GM06990 (cell line): ENCODE measurements at regions not wholly inside any gene's neighbourhood (a gene's known extent, or its start where the extent isn't known, plus 50 kb on each side); places are given as distances from the start of the nearest gene placed in this dataset.
A peak's percentile ranks its signal among the peaks of the same experiment; 100 is the strongest.
"Not testable (repeated sequence)": the region's sequence is repeated elsewhere in the genome, so short reads cannot be mapped to it uniquely, and the experiment has no call there.

Source experiments
- DNase-seq: peaks from one replicate; pipeline ENCODE4 v3.0.0-alpha.2; 2011; ENCODE audit not compliant: insufficient read length; ENCODE audit errors: extremely low read depth
- H3K27me3 ChIP-seq: replicated peaks from 2 replicates; pipeline ENCODE4 v1.6.0; 2011; ENCODE audit warnings: low read length; ENCODE audit not compliant: control insufficient read depth, insufficient read depth
- H3K36me3 ChIP-seq: 2 replicates; pipeline ENCODE4 v1.5.1; 2011; ENCODE audit warnings: low read length; ENCODE audit not compliant: control insufficient read depth, insufficient read depth
- H3K4me3 ChIP-seq: replicated peaks from 2 replicates; pipeline ENCODE4 v1.5.1; 2011; ENCODE audit warnings: low read depth, mild to moderate bottlenecking, control low read depth, low read length
- TF ChIP-seq, protein P1 (sequence below): IDR thresholded peaks from 2 replicates; pipeline ENCODE4 v1.5.1; 2011; ENCODE audit warnings: low read length, control low read depth, mild to moderate bottlenecking, inconsistent platforms; ENCODE audit not compliant: insufficient read depth, poor library complexity, severe bottlenecking

DNA sequence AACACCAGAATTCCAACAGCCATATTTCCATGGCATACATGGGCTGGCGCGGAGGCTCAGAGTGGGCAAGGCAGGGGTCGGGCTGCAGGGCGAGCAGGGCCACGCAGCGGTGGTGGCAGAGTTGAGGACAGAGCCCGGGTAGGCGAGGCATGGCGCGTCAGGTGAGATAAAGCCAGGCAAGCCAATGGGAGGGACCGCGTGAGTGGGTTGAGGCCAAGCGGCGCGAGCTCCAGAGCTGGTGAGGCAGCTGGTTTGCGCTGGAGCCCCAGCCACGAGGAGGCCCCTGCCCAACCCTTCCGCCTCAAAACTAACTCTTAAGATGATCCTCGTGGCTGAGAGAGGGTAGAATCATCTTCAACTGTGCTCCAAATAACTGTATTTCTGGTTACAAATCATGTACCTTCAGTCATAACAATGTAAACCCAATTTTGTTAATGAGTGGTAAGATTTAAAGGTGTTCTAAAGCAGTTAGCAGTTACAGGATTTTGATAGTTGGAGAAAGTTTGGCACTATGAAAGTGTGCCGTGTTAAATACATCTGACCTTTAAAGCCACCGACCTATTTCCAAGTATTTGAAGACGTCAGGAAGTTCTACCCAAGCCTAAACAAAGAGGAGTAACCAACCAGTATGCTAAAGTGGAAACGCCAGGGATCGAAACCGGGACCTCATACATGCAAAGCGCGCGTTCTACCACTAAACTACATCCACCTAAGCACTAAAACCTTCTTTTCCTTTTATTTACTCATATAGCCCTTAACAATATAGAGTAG, 107.9 kb downstream of the GPX5 start:
- peaks cover 6% of the 10 kb centered on the region for H3K27me3 ChIP-seq

DNA sequence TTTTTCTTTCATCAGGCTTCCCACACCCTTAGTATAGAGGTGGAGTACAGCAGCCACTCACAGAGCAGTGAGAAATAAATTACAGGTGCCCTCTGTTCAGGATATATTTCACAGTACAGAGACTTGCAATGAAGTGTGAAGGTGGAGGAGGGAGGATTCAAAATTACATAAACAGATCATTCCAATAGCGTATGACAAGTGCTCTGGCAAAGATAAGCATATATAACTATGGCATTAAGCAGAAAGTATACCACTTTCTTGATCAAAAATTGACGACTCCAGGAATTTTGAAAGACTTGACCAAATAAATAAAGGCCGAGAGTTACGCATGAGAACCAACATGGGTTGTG, 108.7 kb downstream of the GPX5 start:
- TF ChIP-seq, protein P1, sequence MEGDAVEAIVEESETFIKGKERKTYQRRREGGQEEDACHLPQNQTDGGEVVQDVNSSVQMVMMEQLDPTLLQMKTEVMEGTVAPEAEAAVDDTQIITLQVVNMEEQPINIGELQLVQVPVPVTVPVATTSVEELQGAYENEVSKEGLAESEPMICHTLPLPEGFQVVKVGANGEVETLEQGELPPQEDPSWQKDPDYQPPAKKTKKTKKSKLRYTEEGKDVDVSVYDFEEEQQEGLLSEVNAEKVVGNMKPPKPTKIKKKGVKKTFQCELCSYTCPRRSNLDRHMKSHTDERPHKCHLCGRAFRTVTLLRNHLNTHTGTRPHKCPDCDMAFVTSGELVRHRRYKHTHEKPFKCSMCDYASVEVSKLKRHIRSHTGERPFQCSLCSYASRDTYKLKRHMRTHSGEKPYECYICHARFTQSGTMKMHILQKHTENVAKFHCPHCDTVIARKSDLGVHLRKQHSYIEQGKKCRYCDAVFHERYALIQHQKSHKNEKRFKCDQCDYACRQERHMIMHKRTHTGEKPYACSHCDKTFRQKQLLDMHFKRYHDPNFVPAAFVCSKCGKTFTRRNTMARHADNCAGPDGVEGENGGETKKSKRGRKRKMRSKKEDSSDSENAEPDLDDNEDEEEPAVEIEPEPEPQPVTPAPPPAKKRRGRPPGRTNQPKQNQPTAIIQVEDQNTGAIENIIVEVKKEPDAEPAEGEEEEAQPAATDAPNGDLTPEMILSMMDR = no peak
- H3K36me3 ChIP-seq = no peaks in the 10 kb centered on the region
- DNase-seq = no peak
- H3K4me3 ChIP-seq = no peak overlapping the region; the same call in 1 of the 2 replicates
- peaks cover 6% of the 10 kb centered on the region for H3K27me3 ChIP-seq

More for the DNA sequence above, 107.9 kb downstream of the GPX5 start:
- no peak overlapping the region for H3K4me3 ChIP-seq
- TF ChIP-seq, protein P1 = no peak
- DNase-seq = no peak
- no peaks in the 10 kb centered on the region for H3K36me3 ChIP-seq

DNA sequence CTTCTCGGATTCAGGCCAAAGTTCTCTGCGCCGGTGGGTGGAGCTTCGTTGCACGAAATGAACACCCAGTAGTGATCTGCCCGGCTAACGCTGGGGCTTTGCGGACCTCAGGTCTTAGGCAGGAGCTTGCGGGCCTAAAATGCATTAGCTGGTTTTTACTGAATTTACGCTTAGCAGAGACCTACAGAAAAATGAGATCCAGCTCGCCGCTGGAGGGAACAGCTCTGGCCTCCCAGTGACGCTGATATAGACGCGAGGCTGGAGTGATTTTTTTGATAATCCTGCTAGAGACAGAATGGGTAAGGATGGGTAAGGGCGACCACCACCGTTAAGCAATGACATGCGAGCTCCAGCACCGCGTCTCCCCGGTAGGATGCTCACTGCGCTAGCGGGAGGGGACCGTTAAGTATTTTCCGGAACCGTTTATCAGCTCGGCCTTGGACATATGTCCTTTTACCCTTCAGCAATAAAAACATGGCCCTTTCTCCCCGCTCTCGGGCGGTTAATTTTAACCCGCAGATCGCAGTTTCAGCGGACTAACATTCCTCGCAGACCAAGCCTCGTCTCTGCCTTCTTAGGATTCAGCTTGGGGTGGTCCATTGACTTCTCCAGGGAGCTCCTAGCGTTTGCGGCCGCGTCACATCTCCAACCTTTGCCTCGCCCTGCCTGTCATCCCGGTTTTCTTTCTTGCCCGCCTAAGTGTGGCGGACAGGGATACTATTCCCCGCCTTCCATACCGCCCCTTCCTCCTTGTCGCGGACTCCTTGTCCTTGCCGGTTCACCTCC, 109.3 kb downstream of the GPX5 start:
- no peak for DNase-seq
- Histone ChIP-seq H3K4me3 (peak overlapping the region; percentile 25), H3K36me3 (no peaks in the 10 kb centered on the region), H3K27me3 (peaks cover 6% of the 10 kb centered on the region)
- TF ChIP-seq, protein P1 = no peak

DNA sequence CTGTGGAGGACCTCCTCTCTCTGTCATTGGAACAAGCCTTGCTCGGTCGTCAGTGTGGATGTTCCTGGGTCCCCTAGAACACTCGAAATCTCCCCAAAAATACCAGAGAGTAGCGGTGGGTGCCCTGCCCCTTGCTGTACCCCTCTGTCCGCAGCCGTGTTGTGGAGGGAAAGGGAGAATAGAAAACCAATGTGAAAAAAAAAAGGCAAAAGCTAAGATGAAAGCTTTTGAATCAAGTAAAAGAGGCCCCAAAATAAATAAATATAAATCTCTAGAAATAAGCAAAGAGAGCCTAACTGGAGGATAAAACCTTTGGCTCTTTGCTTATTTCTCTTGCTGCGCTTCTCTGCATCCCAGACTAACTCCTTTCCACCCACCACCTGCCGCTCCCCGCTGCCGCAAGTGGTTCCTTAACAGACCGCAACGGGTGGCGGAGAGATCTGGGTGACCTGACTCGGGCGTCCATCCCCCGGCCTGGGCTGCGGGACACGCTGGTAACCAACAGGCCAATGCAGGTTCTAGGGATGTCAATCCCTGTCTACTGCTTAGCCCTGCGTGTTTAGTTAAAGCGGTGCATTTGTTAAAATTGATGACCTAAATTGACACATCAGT, 110.0 kb downstream of the GPX5 start:
- peak overlapping the region; percentile 25 for H3K4me3 ChIP-seq
- TF ChIP-seq, protein P1 = no peak
- DNase-seq = no peak
- H3K27me3 ChIP-seq = peaks cover 6% of the 10 kb centered on the region
- no peaks in the 10 kb centered on the region for H3K36me3 ChIP-seq

DNA sequence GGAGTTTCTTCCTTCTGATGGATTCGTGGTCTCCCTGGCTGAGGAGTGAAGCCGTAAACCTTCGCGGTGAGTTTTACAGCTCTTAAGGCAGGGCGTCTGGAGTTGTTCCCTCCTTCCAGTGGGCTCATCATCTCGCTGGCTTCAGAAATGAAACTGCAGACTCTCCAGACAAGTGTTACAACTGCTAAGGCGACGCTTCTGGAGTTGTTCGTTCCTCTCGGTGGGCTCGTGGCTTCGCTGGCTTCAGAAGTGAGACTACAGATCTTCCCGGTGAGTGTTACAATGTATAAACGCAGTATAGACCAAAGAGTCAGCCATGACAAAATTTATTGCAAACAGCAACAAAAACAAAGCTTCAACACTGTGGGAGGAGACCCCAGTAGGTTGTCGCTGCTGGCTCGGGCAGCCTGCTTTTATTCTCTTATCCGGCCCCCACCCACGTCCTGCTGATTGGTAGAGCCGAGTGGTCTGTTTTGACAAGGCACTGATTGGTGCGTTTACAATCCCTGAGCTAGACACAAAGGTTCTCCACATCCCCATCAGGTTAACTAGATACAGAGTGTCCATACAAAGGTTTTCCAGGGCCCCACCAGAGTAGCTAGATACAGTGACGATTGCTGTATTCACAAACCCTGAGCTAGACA, 113.2 kb downstream of the GPX5 start:
- TF ChIP-seq, protein P1 = no peak
- no peak for DNase-seq
- H3K36me3 ChIP-seq = no peaks in the 10 kb centered on the region

DNA sequence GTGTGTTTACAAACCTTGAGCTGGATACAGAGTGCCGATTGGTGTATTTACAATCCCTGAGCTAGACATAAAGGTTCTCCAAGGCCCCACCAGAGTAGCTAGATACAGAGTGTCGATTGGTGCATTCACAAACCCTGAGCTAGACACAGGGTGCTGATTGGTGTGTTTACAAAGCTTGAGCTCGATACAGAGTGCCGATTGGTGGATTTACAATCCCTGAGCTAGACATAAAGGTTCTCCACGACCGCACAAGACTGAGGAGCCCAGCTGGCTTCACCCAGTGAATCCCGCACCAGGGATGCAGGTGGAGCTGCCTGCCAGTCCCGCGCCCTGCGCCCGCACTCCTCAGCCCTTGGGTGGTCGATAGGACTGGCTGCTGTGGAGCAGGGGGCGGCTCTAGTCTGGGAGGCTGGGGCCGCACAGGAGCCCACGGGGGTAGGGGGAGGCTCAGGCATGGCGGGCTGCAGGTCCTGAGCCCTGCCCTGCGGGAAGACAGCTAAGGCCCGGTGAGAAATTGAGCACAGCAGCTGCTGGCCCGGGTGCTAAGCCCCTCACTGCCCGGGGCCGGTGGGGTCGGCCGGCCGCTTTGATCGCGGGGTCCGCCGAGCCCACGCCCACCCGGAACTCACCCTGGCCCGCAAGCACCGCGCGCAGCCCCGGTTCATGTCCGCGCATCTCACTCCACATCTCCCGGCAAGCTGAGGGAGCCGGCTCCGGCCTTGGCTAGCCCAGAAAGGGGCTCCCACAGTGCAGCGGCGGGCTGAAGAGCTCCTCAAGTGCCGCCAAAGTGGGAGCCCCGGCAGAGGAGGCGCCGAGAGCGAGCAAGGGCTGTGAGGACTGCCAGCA, 114.0 kb downstream of the GPX5 start:
- not testable (repeated sequence) for H3K4me3 ChIP-seq, H3K27me3 ChIP-seq, H3K36me3 ChIP-seq, DNase-seq

More for the DNA sequence above, 113.2 kb downstream of the GPX5 start:
- peaks cover 5% of the 10 kb centered on the region for H3K27me3 ChIP-seq
- H3K4me3 ChIP-seq = no peak overlapping the region
